Colon (tissue), 2 donors: ENCODE measurements at regions not wholly inside any gene's neighbourhood (a gene's known extent, or its start where the extent isn't known, plus 50 kb on each side); places are given as distances from the start of the nearest gene placed in this dataset.
"Not testable (repeated sequence)": the region's sequence is repeated elsewhere in the genome, so short reads cannot be mapped to it uniquely, and the experiment has no call there.

Experiments used
- FAIRE-seq: peaks from 2 replicates; lab custom pipeline; 2012; peaks lifted over from hg19 to GRCh38; lab: Jason Lieb, UNC
- donor health status: control.
- donor health status: control.

GRCh38 chr6:85948481-85948880 is 305.8 kb upstream of the SYNCRIP start:
- no peak for FAIRE-seq

GRCh38 chr6:85945459-85946185 is 302.9 kb upstream of the SYNCRIP start:
- no peak for FAIRE-seq

GRCh38 chr6:85944776-85945175 is 302.1 kb upstream of the SYNCRIP start:
- FAIRE-seq = no peak

GRCh38 chr6:85942844-85943243 is 300.2 kb upstream of the SYNCRIP start:
- no peak for FAIRE-seq

- no peak for FAIRE-seq
These were observed 294.2 kb upstream of the SYNCRIP start for GRCh38 chr6:85936916-85937315.

GRCh38 chr6:85923013-85923430 is 280.3 kb upstream of the SYNCRIP start:
- FAIRE-seq = no peak

GRCh38 chr6:85920782-85921181 is 278.1 kb upstream of the SYNCRIP start:
- FAIRE-seq = no peak

- FAIRE-seq = no peak
These were observed 274.8 kb upstream of the SYNCRIP start for GRCh38 chr6:85917522-85917921.

GRCh38 chr6:85913001-85913400 is 270.3 kb upstream of the SYNCRIP start:
- FAIRE-seq = no peak

- FAIRE-seq = no peak
These were observed 269.9 kb upstream of the SYNCRIP start for GRCh38 chr6:85912582-85912981.

GRCh38 chr6:85911067-85911466 is 268.4 kb upstream of the SYNCRIP start:
- no peak for FAIRE-seq

- not testable (repeated sequence) for FAIRE-seq
These were observed 265.4 kb upstream of the SYNCRIP start for GRCh38 chr6:85908120-85908519.

- FAIRE-seq = no peak
These were observed 249.7 kb upstream of the SYNCRIP start for GRCh38 chr6:85892346-85892745.

- no peak for FAIRE-seq
These were observed 244.8 kb upstream of the SYNCRIP start for GRCh38 chr6:85887461-85887860.

GRCh38 chr6:85868685-85869084 is 226.0 kb upstream of the SYNCRIP start:
- no peak for FAIRE-seq

- FAIRE-seq = no peak
These were observed 224.9 kb upstream of the SYNCRIP start for GRCh38 chr6:85867595-85867994.

GRCh38 chr6:85866758-85867401 is 224.2 kb upstream of the SYNCRIP start:
- FAIRE-seq = no peak

- FAIRE-seq = no peak
These were observed 223.7 kb upstream of the SYNCRIP start for GRCh38 chr6:85866370-85866730.

GRCh38 chr6:85865420-85866369 is 223.0 kb upstream of the SYNCRIP start:
- FAIRE-seq = no peak

GRCh38 chr6:85864453-85865401 is 222.0 kb upstream of the SYNCRIP start:
- no peak for FAIRE-seq

- FAIRE-seq = no peak
These were observed 213.5 kb upstream of the SYNCRIP start for GRCh38 chr6:85856235-85856634.
